ENCODE measurements at regions not wholly inside any gene's neighbourhood (a gene's known extent, or its start where the extent isn't known, plus 50 kb on each side); places are given as distances from the start of the nearest gene placed in this dataset.

DNA sequence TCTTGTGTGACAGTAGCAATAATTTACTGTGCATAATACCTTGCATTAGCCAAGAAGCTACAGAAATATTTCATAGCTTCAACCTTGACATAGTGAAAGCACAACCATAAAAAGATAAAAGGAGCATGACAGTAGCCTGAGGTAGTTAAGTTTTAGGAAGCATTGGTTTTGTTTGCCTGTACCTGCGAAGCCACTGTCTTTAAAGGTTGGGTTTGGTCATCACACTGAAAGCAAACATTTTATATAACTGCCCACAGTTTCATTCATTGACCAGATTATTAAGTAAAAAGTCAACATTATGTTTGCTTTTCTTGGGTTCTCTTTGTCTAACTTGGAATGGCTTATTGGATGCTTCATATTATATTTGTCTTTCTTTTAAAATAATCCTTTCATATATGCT is 450.1 kb upstream of the IL12A start:
- no peaks in the 10 kb centered on the region for H3K4me1 ChIP-seq (ENCODE audit: low read length)
- no peaks in the 10 kb centered on the region for H3K79me2 ChIP-seq (ENCODE audit: low read length)
- no peaks in the 10 kb centered on the region; the same call in 1 of the 2 replicates for H3K9me2 ChIP-seq (replicated peaks; ENCODE audit: insufficient read depth, low read length)

DNA sequence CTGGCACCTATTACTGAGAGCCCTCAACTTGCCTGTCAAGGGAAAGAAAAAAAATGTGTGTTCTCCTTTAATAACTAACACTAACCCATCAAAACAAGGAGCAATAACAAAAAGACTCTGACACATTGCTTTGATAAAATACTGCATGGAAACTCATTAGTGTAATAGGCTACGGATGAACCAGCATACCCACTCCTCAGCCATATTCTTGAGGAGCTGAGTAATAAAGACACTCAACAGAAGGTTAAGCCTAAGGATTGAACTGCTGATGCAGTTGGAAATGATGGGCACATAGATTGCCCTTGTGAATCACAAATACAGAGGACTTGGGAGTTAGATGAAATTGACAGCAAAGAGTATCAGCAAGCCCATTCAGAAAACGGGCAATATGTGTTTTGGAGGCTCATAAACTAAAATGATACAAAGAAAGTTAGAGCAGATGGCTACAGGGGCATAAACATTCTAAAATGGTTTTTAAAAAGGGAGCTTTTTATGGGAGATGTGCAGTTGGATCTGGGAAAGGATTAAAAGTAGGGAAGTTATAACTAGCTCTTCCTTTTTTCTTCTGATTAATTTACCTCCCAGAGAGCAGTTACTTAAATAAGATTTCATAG is 447.6 kb upstream of the IL12A start:
- Histone ChIP-seq H3K27me3 (ENCODE audit: low read length) (no peaks in the 10 kb centered on the region), H3K9ac (ENCODE audit: low read length) (no peak overlapping the region), H3K4me3 (ENCODE audit: low read length) (no peak overlapping the region), H3K4me1 (ENCODE audit: low read length) (no peaks in the 10 kb centered on the region), H4K20me1 (ENCODE audit: insufficient read depth, low read depth, low read length) (no peaks in the 10 kb centered on the region), H3K27ac (ENCODE audit: low read length) (no peak overlapping the region), H3K9me3 (ENCODE audit: low read length) (no peaks in the 10 kb centered on the region), H3K79me2 (ENCODE audit: low read length) (no peaks in the 10 kb centered on the region), H3K36me3 (ENCODE audit: insufficient read depth, low read length) (no peaks in the 10 kb centered on the region), H3K4me2 (ENCODE audit: low read depth, low read length, poor library complexity, severe bottlenecking) (no peak overlapping the region), H2AFZ (ENCODE audit: low read length) (no peak overlapping the region), H3K9me2 (replicated peaks; ENCODE audit: insufficient read depth, low read length) (no peaks in the 10 kb centered on the region; the same call in 1 of the 2 replicates)
- DNase-seq, result no peak

More for the DNA sequence above, 450.1 kb upstream of the IL12A start:
- no peak for DNase-seq
- H3K9me3 ChIP-seq (ENCODE audit: low read length), result no peaks in the 10 kb centered on the region
- no peak overlapping the region for H2AFZ ChIP-seq (ENCODE audit: low read length)
- H3K27me3 ChIP-seq (ENCODE audit: low read length), result no peaks in the 10 kb centered on the region
- no peak overlapping the region for H3K4me3 ChIP-seq (ENCODE audit: low read length)
- H3K4me2 ChIP-seq (ENCODE audit: low read depth, low read length, poor library complexity, severe bottlenecking), result no peak overlapping the region
- no peak overlapping the region for H3K9ac ChIP-seq (ENCODE audit: low read length)
- no peaks in the 10 kb centered on the region for H4K20me1 ChIP-seq (ENCODE audit: insufficient read depth, low read depth, low read length)
- H3K36me3 ChIP-seq (ENCODE audit: insufficient read depth, low read length), result no peaks in the 10 kb centered on the region
- no peak overlapping the region for H3K27ac ChIP-seq (ENCODE audit: low read length)

DNA sequence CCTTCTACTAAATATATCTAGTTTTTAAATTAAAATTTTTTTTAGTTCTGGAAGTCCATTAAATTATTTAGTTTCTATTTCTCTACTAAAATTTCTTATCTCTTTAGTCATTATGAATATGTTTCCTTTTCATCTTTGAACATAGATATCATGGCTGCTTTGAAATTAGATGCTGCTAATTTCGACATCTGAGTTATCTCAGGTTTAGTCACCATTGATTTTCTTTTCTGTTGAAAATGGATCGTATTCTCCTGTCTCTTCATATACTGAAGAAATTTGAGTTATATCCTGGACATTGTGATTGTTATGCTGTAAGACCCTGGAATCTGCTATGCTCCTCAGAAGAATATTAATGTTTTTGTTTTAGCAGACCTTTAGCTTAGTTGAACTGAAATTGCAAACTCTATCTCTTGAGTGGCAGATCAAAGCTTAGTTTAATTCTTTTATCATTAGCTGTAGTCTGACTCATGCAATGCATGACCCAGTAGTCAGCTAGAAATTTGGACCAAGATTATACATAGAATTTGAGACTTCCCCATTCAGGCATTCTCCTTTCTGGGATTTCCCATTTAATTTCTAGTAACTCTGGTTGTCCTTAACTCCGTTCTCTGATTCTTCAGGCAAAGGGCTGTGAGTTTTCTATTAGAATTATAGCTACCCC is 439.8 kb upstream of the IL12A start:
- no peaks in the 10 kb centered on the region for H3K4me1 ChIP-seq (ENCODE audit: low read length)
- no peak overlapping the region for H3K27ac ChIP-seq (ENCODE audit: low read length)
- H3K9ac ChIP-seq (ENCODE audit: low read length), result no peak overlapping the region
- no peak overlapping the region for H2AFZ ChIP-seq (ENCODE audit: low read length)
- H3K79me2 ChIP-seq (ENCODE audit: low read length), result no peaks in the 10 kb centered on the region
- H3K4me3 ChIP-seq (ENCODE audit: low read length), result no peak overlapping the region
- no peaks in the 10 kb centered on the region for H3K27me3 ChIP-seq (ENCODE audit: low read length)
- no peak overlapping the region for H3K4me2 ChIP-seq (ENCODE audit: low read depth, low read length, poor library complexity, severe bottlenecking)
- no peaks in the 10 kb centered on the region for H3K9me2 ChIP-seq (replicated peaks; ENCODE audit: insufficient read depth, low read length)
- no peaks in the 10 kb centered on the region for H3K9me3 ChIP-seq (ENCODE audit: low read length)
- DNase-seq, result no peak
- no peaks in the 10 kb centered on the region for H3K36me3 ChIP-seq (ENCODE audit: insufficient read depth, low read length)
- no peaks in the 10 kb centered on the region for H4K20me1 ChIP-seq (ENCODE audit: insufficient read depth, low read depth, low read length)

DNA sequence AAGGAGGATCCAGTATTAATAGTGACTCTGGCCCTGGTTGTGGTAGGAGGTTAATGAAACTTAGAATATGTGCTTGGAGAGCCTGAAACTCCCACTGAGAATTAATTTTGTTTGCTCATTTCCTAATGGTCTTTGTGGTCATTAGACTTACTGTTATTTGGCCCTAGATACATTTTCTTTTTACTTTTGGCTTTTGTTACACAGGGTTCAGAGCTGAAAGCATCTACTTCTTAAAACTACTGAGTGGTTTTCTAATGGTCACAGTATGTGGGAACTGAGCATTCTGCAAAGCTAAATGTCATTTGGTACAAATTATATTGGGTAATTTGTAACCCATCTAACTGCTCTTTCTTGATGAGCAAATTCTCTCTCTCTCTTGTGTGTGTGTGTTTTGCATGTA is 433.4 kb upstream of the IL12A start:
- DNase-seq, result no peak
- no peaks in the 10 kb centered on the region for H3K9me3 ChIP-seq (ENCODE audit: low read length)
- H3K4me3 ChIP-seq (ENCODE audit: low read length), result no peak overlapping the region
- no peaks in the 10 kb centered on the region for H3K9me2 ChIP-seq (replicated peaks; ENCODE audit: insufficient read depth, low read length)
- H3K4me1 ChIP-seq (ENCODE audit: low read length), result no peaks in the 10 kb centered on the region
- no peaks in the 10 kb centered on the region for H4K20me1 ChIP-seq (ENCODE audit: insufficient read depth, low read depth, low read length)
- H3K79me2 ChIP-seq (ENCODE audit: low read length), result no peaks in the 10 kb centered on the region
- no peak overlapping the region for H3K9ac ChIP-seq (ENCODE audit: low read length)
- no peak overlapping the region for H2AFZ ChIP-seq (ENCODE audit: low read length)
- no peaks in the 10 kb centered on the region for H3K27me3 ChIP-seq (ENCODE audit: low read length)
- no peak overlapping the region for H3K27ac ChIP-seq (ENCODE audit: low read length)
- no peak overlapping the region for H3K4me2 ChIP-seq (ENCODE audit: low read depth, low read length, poor library complexity, severe bottlenecking)
- H3K36me3 ChIP-seq (ENCODE audit: insufficient read depth, low read length), result no peaks in the 10 kb centered on the region

DNA sequence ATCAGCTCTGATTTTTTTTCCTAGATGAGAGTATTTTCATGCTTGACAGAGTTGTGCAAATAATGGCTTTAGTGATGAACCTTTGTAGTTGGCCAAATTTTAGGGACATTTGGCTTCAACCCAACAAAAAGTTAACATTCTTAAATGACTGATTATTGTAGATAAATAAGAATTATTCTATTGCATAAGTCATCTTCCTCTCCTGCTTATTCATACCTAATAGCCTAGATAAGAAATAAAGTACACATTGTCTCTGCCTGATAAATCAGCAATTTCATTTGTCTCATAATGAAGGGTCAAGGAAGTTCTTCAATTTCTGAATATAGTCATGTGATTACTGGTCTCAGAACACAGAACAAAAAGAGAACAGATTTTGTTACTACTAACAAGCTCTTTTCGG is 428.9 kb upstream of the IL12A start:
- Histone ChIP-seq H2AFZ (ENCODE audit: low read length) (no peak overlapping the region), H3K4me1 (ENCODE audit: low read length) (no peaks in the 10 kb centered on the region), H3K79me2 (ENCODE audit: low read length) (no peaks in the 10 kb centered on the region), H3K9me3 (ENCODE audit: low read length) (no peaks in the 10 kb centered on the region), H3K9ac (ENCODE audit: low read length) (no peak overlapping the region), H3K4me2 (ENCODE audit: low read depth, low read length, poor library complexity, severe bottlenecking) (no peak overlapping the region), H3K27ac (ENCODE audit: low read length) (no peak overlapping the region), H3K36me3 (ENCODE audit: insufficient read depth, low read length) (no peaks in the 10 kb centered on the region), H3K4me3 (ENCODE audit: low read length) (no peak overlapping the region), H3K27me3 (ENCODE audit: low read length) (no peaks in the 10 kb centered on the region), H3K9me2 (replicated peaks; ENCODE audit: insufficient read depth, low read length) (no peaks in the 10 kb centered on the region), H4K20me1 (ENCODE audit: insufficient read depth, low read depth, low read length) (no peaks in the 10 kb centered on the region)
- DNase-seq, result no peak

DNA sequence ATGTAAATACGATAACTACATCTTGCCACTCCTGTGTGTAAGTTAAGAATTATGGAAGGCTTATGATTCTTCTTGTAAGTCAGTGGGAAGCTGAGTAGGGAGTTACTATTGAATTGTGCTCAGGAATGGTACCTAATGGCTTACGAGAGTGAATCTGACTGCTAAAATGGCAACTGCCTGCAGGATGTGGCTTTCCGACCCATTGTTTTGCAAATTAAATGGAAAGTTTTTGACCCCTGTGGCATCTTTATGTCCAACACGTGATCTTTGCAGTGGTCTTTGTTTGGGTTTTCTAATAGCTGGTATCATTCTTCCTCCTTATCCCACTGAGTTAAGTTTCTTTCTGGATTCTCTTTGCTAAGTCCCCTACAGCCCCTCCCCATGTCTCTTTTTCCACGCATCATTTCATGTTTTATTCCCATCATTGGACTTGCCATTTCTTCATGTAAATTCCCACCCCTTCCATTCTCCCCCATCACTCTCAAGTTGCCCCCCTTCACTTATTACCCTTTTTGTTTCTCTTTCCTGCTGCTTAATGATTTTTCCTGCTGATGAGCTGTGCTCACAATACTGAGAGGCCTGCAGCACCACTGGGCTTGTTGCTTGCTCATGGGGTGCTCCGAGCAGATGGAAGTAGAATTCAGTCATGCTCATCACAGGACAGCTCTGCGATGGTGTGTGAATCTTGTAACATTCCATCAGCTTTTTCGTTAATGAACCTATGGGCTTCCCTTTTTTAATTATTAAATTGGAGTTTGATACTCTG is 428.2 kb upstream of the IL12A start:
- H3K9me2 ChIP-seq (replicated peaks; ENCODE audit: insufficient read depth, low read length), result no peaks in the 10 kb centered on the region
- H3K4me2 ChIP-seq (ENCODE audit: low read depth, low read length, poor library complexity, severe bottlenecking), result no peak overlapping the region
- no peak for DNase-seq

DNA sequence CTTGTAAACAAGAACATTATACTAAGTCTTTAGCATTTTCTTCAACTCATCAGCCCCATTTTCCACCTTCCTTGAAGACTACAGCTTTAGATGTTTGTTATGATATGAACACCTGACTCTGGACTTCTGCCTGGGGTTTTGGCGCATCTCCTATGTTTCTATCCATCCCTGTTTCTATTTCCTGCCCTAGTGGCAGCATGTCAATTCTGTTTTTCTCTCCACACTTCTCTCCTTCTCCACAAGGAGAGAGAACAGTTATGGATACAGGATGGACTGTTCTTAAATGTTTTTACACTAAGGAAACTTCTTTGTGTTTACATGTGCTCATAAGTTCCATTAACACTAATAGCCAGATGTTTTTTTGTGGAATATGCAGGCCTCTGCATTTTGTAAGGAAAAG is 423.3 kb upstream of the IL12A start:
- Histone ChIP-seq H3K27ac (ENCODE audit: low read length) (no peak overlapping the region), H3K9me2 (replicated peaks; ENCODE audit: insufficient read depth, low read length) (no peaks in the 10 kb centered on the region), H4K20me1 (ENCODE audit: insufficient read depth, low read depth, low read length) (no peaks in the 10 kb centered on the region), H3K4me2 (ENCODE audit: low read depth, low read length, poor library complexity, severe bottlenecking) (no peak overlapping the region), H3K9ac (ENCODE audit: low read length) (no peak overlapping the region), H3K79me2 (ENCODE audit: low read length) (no peaks in the 10 kb centered on the region), H3K36me3 (ENCODE audit: insufficient read depth, low read length) (no peaks in the 10 kb centered on the region), H2AFZ (ENCODE audit: low read length) (no peak overlapping the region), H3K9me3 (ENCODE audit: low read length) (no peaks in the 10 kb centered on the region), H3K27me3 (ENCODE audit: low read length) (no peaks in the 10 kb centered on the region), H3K4me1 (ENCODE audit: low read length) (no peaks in the 10 kb centered on the region), H3K4me3 (ENCODE audit: low read length) (no peak overlapping the region)
- no peak for DNase-seq

More for the DNA sequence above, 428.2 kb upstream of the IL12A start:
- H3K36me3 ChIP-seq (ENCODE audit: insufficient read depth, low read length), result no peaks in the 10 kb centered on the region
- no peak overlapping the region for H3K4me3 ChIP-seq (ENCODE audit: low read length)
- no peak overlapping the region for H3K27ac ChIP-seq (ENCODE audit: low read length)
- no peak overlapping the region for H2AFZ ChIP-seq (ENCODE audit: low read length)
- no peaks in the 10 kb centered on the region for H3K4me1 ChIP-seq (ENCODE audit: low read length)
- H3K27me3 ChIP-seq (ENCODE audit: low read length), result no peaks in the 10 kb centered on the region
- no peaks in the 10 kb centered on the region for H3K79me2 ChIP-seq (ENCODE audit: low read length)
- H3K9ac ChIP-seq (ENCODE audit: low read length), result no peak overlapping the region
- no peaks in the 10 kb centered on the region for H4K20me1 ChIP-seq (ENCODE audit: insufficient read depth, low read depth, low read length)
- H3K9me3 ChIP-seq (ENCODE audit: low read length), result no peaks in the 10 kb centered on the region

DNA sequence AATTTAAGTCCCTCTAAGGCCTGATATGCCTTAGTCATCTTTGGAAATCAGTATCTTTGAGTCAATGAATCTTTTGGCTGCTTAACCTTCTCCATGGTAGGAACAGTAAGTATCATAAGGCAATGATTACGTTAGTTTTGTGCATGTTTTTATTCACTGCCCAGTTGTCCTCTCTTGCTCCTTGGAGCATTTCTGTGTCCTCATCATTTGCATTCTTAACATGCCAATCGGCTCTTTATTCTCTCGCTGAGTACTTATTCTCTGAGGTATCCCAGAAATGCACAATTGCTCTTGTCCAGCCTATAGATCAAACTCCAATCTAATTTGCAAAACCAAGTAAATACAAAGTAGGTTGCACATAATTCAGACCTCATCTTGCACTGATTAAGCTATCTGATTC is 405.0 kb upstream of the IL12A start:
- no peaks in the 10 kb centered on the region for H3K9me3 ChIP-seq (ENCODE audit: low read length)
- H3K9me2 ChIP-seq (replicated peaks; ENCODE audit: insufficient read depth, low read length), result no peaks in the 10 kb centered on the region
- no peaks in the 10 kb centered on the region for H3K4me1 ChIP-seq (ENCODE audit: low read length)
- H3K36me3 ChIP-seq (ENCODE audit: insufficient read depth, low read length), result no peaks in the 10 kb centered on the region
- H3K4me2 ChIP-seq (ENCODE audit: low read depth, low read length, poor library complexity, severe bottlenecking), result no peak overlapping the region
- H3K27me3 ChIP-seq (ENCODE audit: low read length), result no peaks in the 10 kb centered on the region
- H4K20me1 ChIP-seq (ENCODE audit: insufficient read depth, low read depth, low read length), result no peaks in the 10 kb centered on the region
- no peak overlapping the region for H3K4me3 ChIP-seq (ENCODE audit: low read length)
- no peak overlapping the region for H3K9ac ChIP-seq (ENCODE audit: low read length)
- no peak overlapping the region for H2AFZ ChIP-seq (ENCODE audit: low read length)
- H3K27ac ChIP-seq (ENCODE audit: low read length), result no peak overlapping the region
- no peaks in the 10 kb centered on the region for H3K79me2 ChIP-seq (ENCODE audit: low read length)
- no peak for DNase-seq
